PC-9 (cell line): ENCODE measurements at regions not wholly inside any gene's neighbourhood (a gene's known extent, or its start where the extent isn't known, plus 50 kb on each side); places are given as distances from the start of the nearest gene placed in this dataset.

ENCODE experiments used
- BruUV-seq: library from RNA; stranded (reverse); fragments of 400-500 nt; replicated peaks from 2 replicates; lab custom pipeline; 2021; lab: Mats Ljungman, UMichigan
- CTCF ChIA-PET: fragments of 300-600 bp; sonication (Branson Sonifier 250); formaldehyde crosslinking; loops from one replicate; lab custom pipeline; 2022; ENCODE audit warnings: antibody characterized with exemption; lab: Charles Lee
- POLR2A ChIA-PET: fragments of 300-600 bp; sonication (Branson Sonifier 250); formaldehyde crosslinking; loops from one replicate; lab custom pipeline; 2022; ENCODE audit warnings: antibody characterized with exemption; ENCODE audit not compliant: unreplicated experiment; lab: Charles Lee
- DNase-seq, 2 experiments: peaks; one replicate each; pipeline versions ENCODE4 v3.0.0 to v3.0.0-alpha.2; 2015 to 2022; ENCODE audit warnings: mixed read lengths in 1 of 2
- H2AFZ ChIP-seq: fragments of 200-600 bp; sonication (generic); 2 replicates; pipeline ENCODE4 v1.8.1; 2017; ENCODE audit warnings: antibody characterized with exemption
- H3F3A ChIP-seq: fragments of 200-600 bp; sonication (generic); 2 replicates; pipeline ENCODE4 v1.8.1; 2017; ENCODE audit warnings: antibody characterized with exemption, mild to moderate bottlenecking, low read depth; ENCODE audit not compliant: insufficient read depth
- H3K27ac ChIP-seq: fragments of 200-600 bp; sonication (generic); 2 replicates; pipeline ENCODE4 v1.6.1; 2016; ENCODE audit warnings: mixed run types
- H3K27me3 ChIP-seq: fragments of 200-600 bp; sonication (generic); 2 replicates; pipeline ENCODE4 v1.6.1; 2016; ENCODE audit warnings: low read depth, mixed run types; ENCODE audit not compliant: insufficient read depth
- H3K36me3 ChIP-seq: fragments of 200-600 bp; sonication (generic); 2 replicates; pipeline ENCODE4 v1.6.1; 2016; ENCODE audit warnings: low read depth, mixed run types
- H3K4me1 ChIP-seq: fragments of 200-600 bp; sonication (generic); replicated peaks from 2 replicates; pipeline ENCODE4 v1.6.1; 2016; ENCODE audit warnings: mixed run types; ENCODE audit not compliant: insufficient read depth
- H3K4me2 ChIP-seq: fragments of 200-600 bp; sonication (generic); 2 replicates; pipeline ENCODE4 v1.6.1; 2017; ENCODE audit warnings: mixed run types
- H3K4me3 ChIP-seq: fragments of 200-600 bp; sonication (generic); 2 replicates; pipeline ENCODE4 v1.6.1; 2016; ENCODE audit warnings: mixed run types
- H3K79me2 ChIP-seq: fragments of 200-600 bp; sonication (generic); 2 replicates; pipeline ENCODE4 v1.6.1; 2017; ENCODE audit warnings: low read depth, mixed run types
- H3K9me2 ChIP-seq: fragments of 200-600 bp; sonication (generic); 2 replicates; pipeline ENCODE4 v1.8.1; 2017; ENCODE audit warnings: mild to moderate bottlenecking; ENCODE audit not compliant: insufficient read depth
- H3K9me3 ChIP-seq: fragments of 200-600 bp; sonication (generic); 2 replicates; pipeline ENCODE4 v1.8.1; 2016; ENCODE audit warnings: low read depth; ENCODE audit not compliant: insufficient read depth
- H4K20me1 ChIP-seq: fragments of 200-600 bp; sonication (generic); 2 replicates; pipeline ENCODE4 v1.8.1; 2017; ENCODE audit not compliant: insufficient read depth
- EZH2 ChIP-seq: fragments of 200-600 bp; sonication (generic); IDR thresholded peaks from 2 replicates; pipeline ENCODE4 v1.8.0; 2017; ENCODE audit warnings: antibody characterized with exemption, low read depth
- intact Hi-C: fragments of 100-400 bp; cut with micrococcal nuclease; formaldehyde crosslinking; loops from one replicate; pipeline ENCODE4 v1.10.0; 2022; ENCODE audit not compliant: unreplicated experiment
- TF ChIP-seq, protein P1 (sequence below): fragments of 200-600 bp; sonication (generic); conservative IDR thresholded peaks from 2 replicates; pipeline ENCODE4 v1.6.1; 2017; ENCODE audit warnings: mixed run types, antibody characterized with exemption, mild to moderate bottlenecking, moderate library complexity

DNA sequence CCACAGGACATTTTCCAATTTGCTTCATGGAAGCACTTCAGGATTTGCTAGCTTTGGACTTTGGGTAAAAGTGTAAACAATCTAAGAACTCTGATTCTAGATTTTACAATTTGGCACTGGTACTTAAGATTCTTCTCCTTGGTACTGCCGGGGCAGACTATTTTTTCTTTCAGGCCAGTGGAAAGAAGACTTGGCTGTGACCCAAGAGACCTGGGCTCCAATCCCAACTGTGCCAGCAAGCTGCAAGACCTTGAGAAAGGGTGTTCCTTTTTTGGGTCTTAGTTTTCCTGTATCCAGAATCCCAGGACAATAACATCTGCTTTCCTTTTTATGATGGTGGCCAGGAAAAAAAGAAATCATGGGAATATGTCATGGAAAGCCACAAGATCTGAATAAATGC lies 148.1 kb upstream of the CRY1 start:
- Histone ChIP-seq H3K4me2 (no peak overlapping the region), H3K4me3 (no peak overlapping the region), H3K4me1 (peaks cover 19% of the 10 kb centered on the region), H3K36me3 (no peaks in the 10 kb centered on the region), H3K9me2 (no peaks in the 10 kb centered on the region), H3K27me3 (no peaks in the 10 kb centered on the region), H2AFZ (no peak overlapping the region), H3F3A (peaks cover 15% of the 10 kb centered on the region), H3K9me3 (no peaks in the 10 kb centered on the region), H4K20me1 (no peaks in the 10 kb centered on the region), H3K27ac (no peak overlapping the region), H3K79me2 (no peaks in the 10 kb centered on the region)
- CTCF ChIA-PET, result no interaction called here
- POLR2A ChIA-PET, result no interaction called here
- TF ChIP-seq, protein P1, sequence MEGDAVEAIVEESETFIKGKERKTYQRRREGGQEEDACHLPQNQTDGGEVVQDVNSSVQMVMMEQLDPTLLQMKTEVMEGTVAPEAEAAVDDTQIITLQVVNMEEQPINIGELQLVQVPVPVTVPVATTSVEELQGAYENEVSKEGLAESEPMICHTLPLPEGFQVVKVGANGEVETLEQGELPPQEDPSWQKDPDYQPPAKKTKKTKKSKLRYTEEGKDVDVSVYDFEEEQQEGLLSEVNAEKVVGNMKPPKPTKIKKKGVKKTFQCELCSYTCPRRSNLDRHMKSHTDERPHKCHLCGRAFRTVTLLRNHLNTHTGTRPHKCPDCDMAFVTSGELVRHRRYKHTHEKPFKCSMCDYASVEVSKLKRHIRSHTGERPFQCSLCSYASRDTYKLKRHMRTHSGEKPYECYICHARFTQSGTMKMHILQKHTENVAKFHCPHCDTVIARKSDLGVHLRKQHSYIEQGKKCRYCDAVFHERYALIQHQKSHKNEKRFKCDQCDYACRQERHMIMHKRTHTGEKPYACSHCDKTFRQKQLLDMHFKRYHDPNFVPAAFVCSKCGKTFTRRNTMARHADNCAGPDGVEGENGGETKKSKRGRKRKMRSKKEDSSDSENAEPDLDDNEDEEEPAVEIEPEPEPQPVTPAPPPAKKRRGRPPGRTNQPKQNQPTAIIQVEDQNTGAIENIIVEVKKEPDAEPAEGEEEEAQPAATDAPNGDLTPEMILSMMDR, result no peak
- TF ChIP-seq EZH2, result no peak
- no peak for DNase-seq
- BruUV-seq, result no TSS peak
- intact Hi-C loops, result no loop called here

DNA sequence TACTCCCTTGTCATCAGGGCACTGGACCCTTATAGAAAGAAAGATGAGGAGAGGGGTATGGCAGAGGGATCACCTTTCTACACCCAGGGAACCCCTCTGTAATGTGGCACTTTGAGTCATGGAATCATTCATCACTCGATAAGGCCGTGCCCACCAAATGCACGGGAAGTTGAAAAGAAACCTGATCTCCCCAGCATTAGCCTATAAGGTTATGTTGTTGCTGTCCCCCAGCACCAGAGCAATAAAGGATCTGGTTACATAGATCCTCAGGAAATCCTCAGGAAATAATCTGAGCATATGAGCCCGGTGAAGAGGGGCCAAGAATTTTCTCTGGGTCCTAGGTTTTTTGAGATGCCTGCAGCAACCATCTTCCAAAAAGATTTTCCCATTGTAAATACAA lies 148.8 kb upstream of the CRY1 start:
- Histone ChIP-seq H3K4me1 (peaks cover 11% of the 10 kb centered on the region), H3K9me2 (no peaks in the 10 kb centered on the region), H3K9me3 (no peaks in the 10 kb centered on the region), H3K4me2 (no peak overlapping the region), H2AFZ (no peak overlapping the region), H3K27ac (no peak overlapping the region), H4K20me1 (no peaks in the 10 kb centered on the region), H3K4me3 (no peak overlapping the region), H3K79me2 (no peaks in the 10 kb centered on the region), H3F3A (peaks cover 7% of the 10 kb centered on the region; the same call in 1 of the 2 replicates), H3K36me3 (no peaks in the 10 kb centered on the region), H3K27me3 (no peaks in the 10 kb centered on the region)
- no TSS peak for BruUV-seq
- ChIA-PET POLR2A (no interaction called here), CTCF (no interaction called here)
- no peak for TF ChIP-seq EZH2
- TF ChIP-seq, protein P1, result no peak
- intact Hi-C loops, result no loop called here
- no peak for DNase-seq

GRCh38 chr12:107243341-107243740 lies 150.0 kb upstream of the CRY1 start:
- no peak for TF ChIP-seq EZH2
- TF ChIP-seq, protein P1, result no peak
- intact Hi-C loops, result no loop called here
- Histone ChIP-seq H3K4me3 (no peak overlapping the region), H2AFZ (no peak overlapping the region), H3K4me1 (no peaks in the 10 kb centered on the region), H3K79me2 (no peaks in the 10 kb centered on the region), H3K27me3 (no peaks in the 10 kb centered on the region), H3K9me3 (no peaks in the 10 kb centered on the region), H3K9me2 (no peaks in the 10 kb centered on the region), H4K20me1 (no peaks in the 10 kb centered on the region), H3K36me3 (no peaks in the 10 kb centered on the region), H3K4me2 (no peak overlapping the region), H3K27ac (no peak overlapping the region), H3F3A (no peaks in the 10 kb centered on the region)
- ChIA-PET POLR2A (no interaction called here), CTCF (no interaction called here)
- DNase-seq, result no peak
- no TSS peak for BruUV-seq
